ENCODE measurements at regions not wholly inside any gene's neighbourhood (a gene's known extent, or its start where the extent isn't known, plus 50 kb on each side); places are given as distances from the start of the nearest gene placed in this dataset.

DNA sequence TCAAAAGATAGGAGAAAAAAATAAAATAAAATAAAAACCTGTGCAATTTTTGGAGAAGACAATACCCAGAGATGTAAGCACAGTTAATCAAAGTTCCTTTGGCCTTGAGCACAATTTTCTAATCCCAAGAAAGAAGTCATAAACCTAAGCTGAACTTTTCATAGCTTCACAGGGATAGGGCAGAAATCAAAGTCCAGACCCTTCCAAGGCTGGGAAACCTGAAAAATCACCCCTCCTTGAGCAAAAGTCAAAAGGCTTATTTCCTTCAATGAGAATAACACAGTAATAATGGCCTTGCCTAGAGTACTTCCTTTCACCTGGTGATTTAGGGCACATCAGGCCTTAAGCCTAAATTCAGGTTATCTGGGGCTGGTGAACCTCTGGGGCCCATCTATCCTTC, 415.0 kb upstream of the BTBD3 start:
- TF ChIP-seq POLR2AphosphoS5 (IDR thresholded peaks at IDR 0.05) (no peak), EP300 (IDR thresholded peaks at IDR 0.05) (no peak), POLR2A (IDR thresholded peaks at IDR 0.05) (no peak)
- TF ChIP-seq, protein P1, sequence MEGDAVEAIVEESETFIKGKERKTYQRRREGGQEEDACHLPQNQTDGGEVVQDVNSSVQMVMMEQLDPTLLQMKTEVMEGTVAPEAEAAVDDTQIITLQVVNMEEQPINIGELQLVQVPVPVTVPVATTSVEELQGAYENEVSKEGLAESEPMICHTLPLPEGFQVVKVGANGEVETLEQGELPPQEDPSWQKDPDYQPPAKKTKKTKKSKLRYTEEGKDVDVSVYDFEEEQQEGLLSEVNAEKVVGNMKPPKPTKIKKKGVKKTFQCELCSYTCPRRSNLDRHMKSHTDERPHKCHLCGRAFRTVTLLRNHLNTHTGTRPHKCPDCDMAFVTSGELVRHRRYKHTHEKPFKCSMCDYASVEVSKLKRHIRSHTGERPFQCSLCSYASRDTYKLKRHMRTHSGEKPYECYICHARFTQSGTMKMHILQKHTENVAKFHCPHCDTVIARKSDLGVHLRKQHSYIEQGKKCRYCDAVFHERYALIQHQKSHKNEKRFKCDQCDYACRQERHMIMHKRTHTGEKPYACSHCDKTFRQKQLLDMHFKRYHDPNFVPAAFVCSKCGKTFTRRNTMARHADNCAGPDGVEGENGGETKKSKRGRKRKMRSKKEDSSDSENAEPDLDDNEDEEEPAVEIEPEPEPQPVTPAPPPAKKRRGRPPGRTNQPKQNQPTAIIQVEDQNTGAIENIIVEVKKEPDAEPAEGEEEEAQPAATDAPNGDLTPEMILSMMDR (IDR thresholded peaks at IDR 0.05), result no peak
